GM12878 (cell line): ENCODE measurements at regions not wholly inside any gene's neighbourhood (a gene's known extent, or its start where the extent isn't known, plus 50 kb on each side); places are given as distances from the start of the nearest gene placed in this dataset.

Experiments used
- ATF7 ChIP-seq: fragments of 450-650 bp; IDR thresholded peaks from 2 replicates; pipeline ENCODE4 v1.6.1; 2016; ENCODE audit warnings: low read depth, mild to moderate bottlenecking
- IKZF1 ChIP-seq: fragments of 450-650 bp; conservative IDR thresholded peaks from 2 replicates; pipeline ENCODE4 v1.6.1; 2017; ENCODE audit warnings: antibody characterized with exemption, mild to moderate bottlenecking
- KAT2A ChIP-seq: conservative IDR thresholded peaks from 2 replicates; pipeline ENCODE4 v1.6.1; 2011; ENCODE audit warnings: low read depth, low read length; ENCODE audit not compliant: control insufficient read depth
- KLF5 ChIP-seq: fragments of 450-650 bp; IDR thresholded peaks from 2 replicates; pipeline ENCODE4 v1.6.1; 2014; ENCODE audit warnings: mild to moderate bottlenecking; ENCODE audit not compliant: partially characterized antibody
- NBN ChIP-seq: fragments of 450-650 bp; IDR thresholded peaks from 2 replicates; pipeline ENCODE4 v1.6.1; 2016
- SIX5 ChIP-seq: IDR thresholded peaks from 2 replicates; pipeline ENCODE4 v1.6.1; 2011; ENCODE audit warnings: mild to moderate bottlenecking, low read depth, low read length, moderate library complexity; ENCODE audit not compliant: severe bottlenecking
- TF ChIP-seq, protein P1 (sequence below): fragments of 450-650 bp; IDR thresholded peaks from 2 replicates; pipeline ENCODE4 v1.6.1; 2016; ENCODE audit warnings: mild to moderate bottlenecking, moderate library complexity, borderline replicate concordance
- TF ChIP-seq, protein P2 (sequence below): IDR thresholded peaks from 2 replicates; pipeline ENCODE4 v1.6.1; 2011; ENCODE audit warnings: borderline replicate concordance, low read depth, mild to moderate bottlenecking, moderate library complexity, mixed read lengths, low read length; ENCODE audit not compliant: insufficient read depth; ENCODE audit errors: extremely low read length
- TF ChIP-seq, protein P3 (sequence below): fragments of 450-650 bp; IDR thresholded peaks from 2 replicates; pipeline ENCODE4 v1.6.1; 2016; ENCODE audit warnings: mild to moderate bottlenecking

DNA sequence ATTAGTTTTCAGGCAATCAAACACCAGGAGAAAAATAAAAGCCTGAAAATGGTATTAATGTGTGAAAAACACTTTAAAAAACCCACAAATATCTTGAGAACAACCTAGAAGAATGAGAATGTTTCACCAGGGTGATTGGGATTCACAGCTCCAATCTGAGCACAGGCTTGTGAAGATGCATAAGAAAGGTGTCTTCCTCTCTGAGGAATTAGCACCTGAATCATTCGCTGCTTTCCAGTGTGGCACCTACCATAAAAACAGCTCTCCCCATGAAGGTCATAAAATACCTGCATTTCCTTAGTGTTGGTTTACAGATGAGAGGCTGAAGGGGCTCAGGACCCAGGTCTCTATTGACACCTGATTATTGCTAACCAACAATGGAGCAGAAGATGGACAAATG is 499.7 kb upstream of the KLHL29 start (continued):
- TF ChIP-seq, protein P1, sequence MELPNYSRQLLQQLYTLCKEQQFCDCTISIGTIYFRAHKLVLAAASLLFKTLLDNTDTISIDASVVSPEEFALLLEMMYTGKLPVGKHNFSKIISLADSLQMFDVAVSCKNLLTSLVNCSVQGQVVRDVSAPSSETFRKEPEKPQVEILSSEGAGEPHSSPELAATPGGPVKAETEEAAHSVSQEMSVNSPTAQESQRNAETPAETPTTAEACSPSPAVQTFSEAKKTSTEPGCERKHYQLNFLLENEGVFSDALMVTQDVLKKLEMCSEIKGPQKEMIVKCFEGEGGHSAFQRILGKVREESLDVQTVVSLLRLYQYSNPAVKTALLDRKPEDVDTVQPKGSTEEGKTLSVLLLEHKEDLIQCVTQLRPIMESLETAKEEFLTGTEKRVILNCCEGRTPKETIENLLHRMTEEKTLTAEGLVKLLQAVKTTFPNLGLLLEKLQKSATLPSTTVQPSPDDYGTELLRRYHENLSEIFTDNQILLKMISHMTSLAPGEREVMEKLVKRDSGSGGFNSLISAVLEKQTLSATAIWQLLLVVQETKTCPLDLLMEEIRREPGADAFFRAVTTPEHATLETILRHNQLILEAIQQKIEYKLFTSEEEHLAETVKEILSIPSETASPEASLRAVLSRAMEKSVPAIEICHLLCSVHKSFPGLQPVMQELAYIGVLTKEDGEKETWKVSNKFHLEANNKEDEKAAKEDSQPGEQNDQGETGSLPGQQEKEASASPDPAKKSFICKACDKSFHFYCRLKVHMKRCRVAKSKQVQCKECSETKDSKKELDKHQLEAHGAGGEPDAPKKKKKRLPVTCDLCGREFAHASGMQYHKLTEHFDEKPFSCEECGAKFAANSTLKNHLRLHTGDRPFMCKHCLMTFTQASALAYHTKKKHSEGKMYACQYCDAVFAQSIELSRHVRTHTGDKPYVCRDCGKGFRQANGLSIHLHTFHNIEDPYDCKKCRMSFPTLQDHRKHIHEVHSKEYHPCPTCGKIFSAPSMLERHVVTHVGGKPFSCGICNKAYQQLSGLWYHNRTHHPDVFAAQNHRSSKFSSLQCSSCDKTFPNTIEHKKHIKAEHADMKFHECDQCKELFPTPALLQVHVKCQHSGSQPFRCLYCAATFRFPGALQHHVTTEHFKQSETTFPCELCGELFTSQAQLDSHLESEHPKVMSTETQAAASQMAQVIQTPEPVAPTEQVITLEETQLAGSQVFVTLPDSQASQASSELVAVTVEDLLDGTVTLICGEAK, result no peak
- TF ChIP-seq ATF7 (no peak), KAT2A (no peak), IKZF1 (no peak), KLF5 (no peak), NBN (no peak), SIX5 (no peak)
- TF ChIP-seq, protein P2, sequence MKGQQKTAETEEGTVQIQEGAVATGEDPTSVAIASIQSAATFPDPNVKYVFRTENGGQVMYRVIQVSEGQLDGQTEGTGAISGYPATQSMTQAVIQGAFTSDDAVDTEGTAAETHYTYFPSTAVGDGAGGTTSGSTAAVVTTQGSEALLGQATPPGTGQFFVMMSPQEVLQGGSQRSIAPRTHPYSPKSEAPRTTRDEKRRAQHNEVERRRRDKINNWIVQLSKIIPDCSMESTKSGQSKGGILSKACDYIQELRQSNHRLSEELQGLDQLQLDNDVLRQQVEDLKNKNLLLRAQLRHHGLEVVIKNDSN, result no peak
- TF ChIP-seq, protein P3, sequence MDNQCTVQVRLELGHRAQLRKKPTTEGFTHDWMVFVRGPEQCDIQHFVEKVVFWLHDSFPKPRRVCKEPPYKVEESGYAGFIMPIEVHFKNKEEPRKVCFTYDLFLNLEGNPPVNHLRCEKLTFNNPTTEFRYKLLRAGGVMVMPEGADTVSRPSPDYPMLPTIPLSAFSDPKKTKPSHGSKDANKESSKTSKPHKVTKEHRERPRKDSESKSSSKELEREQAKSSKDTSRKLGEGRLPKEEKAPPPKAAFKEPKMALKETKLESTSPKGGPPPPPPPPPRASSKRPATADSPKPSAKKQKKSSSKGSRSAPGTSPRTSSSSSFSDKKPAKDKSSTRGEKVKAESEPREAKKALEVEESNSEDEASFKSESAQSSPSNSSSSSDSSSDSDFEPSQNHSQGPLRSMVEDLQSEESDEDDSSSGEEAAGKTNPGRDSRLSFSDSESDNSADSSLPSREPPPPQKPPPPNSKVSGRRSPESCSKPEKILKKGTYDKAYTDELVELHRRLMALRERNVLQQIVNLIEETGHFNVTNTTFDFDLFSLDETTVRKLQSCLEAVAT, result no peak
